ENCODE measurements at regions not wholly inside any gene's neighbourhood (a gene's known extent, or its start where the extent isn't known, plus 50 kb on each side); places are given as distances from the start of the nearest gene placed in this dataset.
"Not testable (repeated sequence)": the region's sequence is repeated elsewhere in the genome, so short reads cannot be mapped to it uniquely, and the experiment has no call there.

- H3K36me3 Mint-ChIP-seq (ENCODE audit: low read depth, unreplicated experiment), result no peaks in the 10 kb centered on the region
- no peaks in the 10 kb centered on the region for H3K4me1 Mint-ChIP-seq (ENCODE audit: unreplicated experiment)
- no peaks in the 10 kb centered on the region for H3K9me3 Mint-ChIP-seq (ENCODE audit: unreplicated experiment)
- no peak overlapping the region for H3K27ac Mint-ChIP-seq (ENCODE audit: unreplicated experiment)
- TF ChIP-seq, protein P1, sequence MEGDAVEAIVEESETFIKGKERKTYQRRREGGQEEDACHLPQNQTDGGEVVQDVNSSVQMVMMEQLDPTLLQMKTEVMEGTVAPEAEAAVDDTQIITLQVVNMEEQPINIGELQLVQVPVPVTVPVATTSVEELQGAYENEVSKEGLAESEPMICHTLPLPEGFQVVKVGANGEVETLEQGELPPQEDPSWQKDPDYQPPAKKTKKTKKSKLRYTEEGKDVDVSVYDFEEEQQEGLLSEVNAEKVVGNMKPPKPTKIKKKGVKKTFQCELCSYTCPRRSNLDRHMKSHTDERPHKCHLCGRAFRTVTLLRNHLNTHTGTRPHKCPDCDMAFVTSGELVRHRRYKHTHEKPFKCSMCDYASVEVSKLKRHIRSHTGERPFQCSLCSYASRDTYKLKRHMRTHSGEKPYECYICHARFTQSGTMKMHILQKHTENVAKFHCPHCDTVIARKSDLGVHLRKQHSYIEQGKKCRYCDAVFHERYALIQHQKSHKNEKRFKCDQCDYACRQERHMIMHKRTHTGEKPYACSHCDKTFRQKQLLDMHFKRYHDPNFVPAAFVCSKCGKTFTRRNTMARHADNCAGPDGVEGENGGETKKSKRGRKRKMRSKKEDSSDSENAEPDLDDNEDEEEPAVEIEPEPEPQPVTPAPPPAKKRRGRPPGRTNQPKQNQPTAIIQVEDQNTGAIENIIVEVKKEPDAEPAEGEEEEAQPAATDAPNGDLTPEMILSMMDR (IDR thresholded peaks at IDR 0.05; ENCODE audit: unreplicated experiment), result no peak
- H3K27me3 Mint-ChIP-seq (ENCODE audit: unreplicated experiment), result no peaks in the 10 kb centered on the region
- H3K4me3 Mint-ChIP-seq (ENCODE audit: unreplicated experiment), result no peak overlapping the region
- no peak for DNase-seq (ENCODE audit: low spot score)
Measured at GRCh38 chr2:78754930-78755329, 270.6 kb upstream of the REG3G start.

DNA sequence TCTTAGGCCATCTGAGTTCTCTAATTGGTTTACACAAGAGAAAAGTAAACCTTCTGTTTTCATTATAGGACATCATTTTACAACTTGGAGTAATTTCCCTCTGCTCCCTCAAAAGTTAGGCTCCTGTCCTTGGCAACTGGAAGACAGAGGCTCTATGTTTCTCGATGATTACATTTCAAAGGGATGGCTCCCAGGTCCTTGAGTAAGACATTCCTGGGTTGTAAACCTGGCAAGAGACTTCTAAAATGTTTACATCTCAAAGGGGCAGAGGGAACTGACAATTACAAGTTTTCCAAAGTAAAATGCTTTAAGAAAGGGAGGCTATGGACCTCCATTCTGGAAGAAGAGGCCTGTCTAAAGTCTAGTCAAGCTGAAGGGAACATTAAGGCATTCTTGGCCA is 268.3 kb upstream of the REG3G start:
- no peak overlapping the region for H3K27ac Mint-ChIP-seq (ENCODE audit: unreplicated experiment)
- TF ChIP-seq, protein P1 (IDR thresholded peaks at IDR 0.05; ENCODE audit: unreplicated experiment), result no peak
- no peak overlapping the region for H3K4me3 Mint-ChIP-seq (ENCODE audit: unreplicated experiment)
- H3K27me3 Mint-ChIP-seq (ENCODE audit: unreplicated experiment), result peaks cover 4% of the 10 kb centered on the region
- H3K36me3 Mint-ChIP-seq (ENCODE audit: low read depth, unreplicated experiment), result peaks cover under 1% of the 10 kb centered on the region
- H3K4me1 Mint-ChIP-seq (ENCODE audit: unreplicated experiment), result no peaks in the 10 kb centered on the region
- no peak for DNase-seq (ENCODE audit: low spot score)
- peaks cover 4% of the 10 kb centered on the region for H3K9me3 Mint-ChIP-seq (ENCODE audit: unreplicated experiment)

DNA sequence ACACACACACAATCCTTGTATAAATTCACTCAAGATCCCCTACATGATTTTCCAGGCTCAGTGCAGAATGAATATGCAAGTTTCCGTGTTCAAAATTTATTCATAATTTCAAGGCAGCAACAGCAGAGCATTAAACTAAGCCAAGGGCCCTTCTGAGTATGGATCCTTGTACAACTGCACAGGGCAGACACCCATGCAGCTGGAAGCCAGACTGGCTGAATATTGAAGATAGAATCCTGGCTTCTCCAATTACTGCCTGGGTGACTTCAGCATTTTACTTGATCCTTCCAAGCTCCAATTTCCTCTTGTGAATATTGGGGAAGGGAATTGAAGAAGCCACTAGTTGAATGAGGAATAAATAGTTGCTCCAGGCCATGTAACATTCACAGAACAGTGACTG is 267.9 kb upstream of the REG3G start:
- no peak overlapping the region for H3K4me3 Mint-ChIP-seq (ENCODE audit: unreplicated experiment)
- DNase-seq (ENCODE audit: low spot score), result no peak
- no peaks in the 10 kb centered on the region for H3K4me1 Mint-ChIP-seq (ENCODE audit: unreplicated experiment)
- TF ChIP-seq, protein P1 (IDR thresholded peaks at IDR 0.05; ENCODE audit: unreplicated experiment), result no peak
- peaks cover 4% of the 10 kb centered on the region for H3K9me3 Mint-ChIP-seq (ENCODE audit: unreplicated experiment)
- peaks cover 4% of the 10 kb centered on the region for H3K36me3 Mint-ChIP-seq (ENCODE audit: low read depth, unreplicated experiment)
- peaks cover 4% of the 10 kb centered on the region for H3K27me3 Mint-ChIP-seq (ENCODE audit: unreplicated experiment)
- H3K27ac Mint-ChIP-seq (ENCODE audit: unreplicated experiment), result no peak overlapping the region

- H3K27ac Mint-ChIP-seq (ENCODE audit: unreplicated experiment); H3K36me3 Mint-ChIP-seq (ENCODE audit: low read depth, unreplicated experiment); DNase-seq (ENCODE audit: low spot score); H3K27me3 Mint-ChIP-seq (ENCODE audit: unreplicated experiment); H3K4me3 Mint-ChIP-seq (ENCODE audit: unreplicated experiment); H3K4me1 Mint-ChIP-seq (ENCODE audit: unreplicated experiment); H3K9me3 Mint-ChIP-seq (ENCODE audit: unreplicated experiment): not testable (repeated sequence)
Measured at GRCh38 chr2:78758765-78759164, 266.7 kb upstream of the REG3G start.

GRCh38 chr2:78766459-78766858 is 259.0 kb upstream of the REG3G start:
- DNase-seq (ENCODE audit: low spot score), result no peak
- Mint-ChIP-seq H3K36me3 (ENCODE audit: low read depth, unreplicated experiment) (peaks cover 4% of the 10 kb centered on the region), H3K4me3 (ENCODE audit: unreplicated experiment) (no peak overlapping the region), H3K4me1 (ENCODE audit: unreplicated experiment) (no peaks in the 10 kb centered on the region), H3K27me3 (ENCODE audit: unreplicated experiment) (peaks cover 1% of the 10 kb centered on the region), H3K9me3 (ENCODE audit: unreplicated experiment) (peaks cover 4% of the 10 kb centered on the region), H3K27ac (ENCODE audit: unreplicated experiment) (no peak overlapping the region)
- TF ChIP-seq, protein P1 (IDR thresholded peaks at IDR 0.05; ENCODE audit: unreplicated experiment), result no peak

DNA sequence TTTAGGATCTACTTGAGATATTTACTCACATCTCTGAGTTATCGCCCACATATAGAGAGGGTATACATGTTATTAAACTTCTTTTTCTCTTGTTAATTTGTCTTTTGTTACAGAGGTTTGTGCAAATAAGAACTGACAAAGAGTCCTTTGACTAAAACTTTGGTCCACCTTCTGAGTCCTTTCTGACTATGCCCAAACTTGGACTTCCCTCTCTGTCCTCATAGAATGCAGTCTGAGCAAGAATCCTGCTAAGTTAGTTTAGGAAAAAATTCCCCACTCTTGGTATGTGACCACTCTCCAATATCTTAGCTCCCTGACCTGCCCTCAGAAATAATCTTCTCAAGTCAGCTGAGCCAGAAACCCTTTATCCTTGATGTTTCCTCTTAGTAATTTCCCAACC is 257.5 kb upstream of the REG3G start:
- Mint-ChIP-seq H3K4me1 (ENCODE audit: unreplicated experiment) (no peaks in the 10 kb centered on the region), H3K27me3 (ENCODE audit: unreplicated experiment) (peaks cover under 1% of the 10 kb centered on the region), H3K27ac (ENCODE audit: unreplicated experiment) (no peak overlapping the region), H3K36me3 (ENCODE audit: low read depth, unreplicated experiment) (no peaks in the 10 kb centered on the region), H3K9me3 (ENCODE audit: unreplicated experiment) (no peaks in the 10 kb centered on the region), H3K4me3 (ENCODE audit: unreplicated experiment) (no peak overlapping the region)
- DNase-seq (ENCODE audit: low spot score), result no peak
- TF ChIP-seq, protein P1 (IDR thresholded peaks at IDR 0.05; ENCODE audit: unreplicated experiment), result no peak

Measured in endothelial cell (in vitro differentiated cells).